ENCODE measurements at regions not wholly inside any gene's neighbourhood (a gene's known extent, or its start where the extent isn't known, plus 50 kb on each side); places are given as distances from the start of the nearest gene placed in this dataset.

GRCh38 chr10:121260377-121260776 is 337.9 kb downstream of the FGFR2 start:
- no peak for TF ChIP-seq CTCF (IDR thresholded peaks at IDR 0.05; ENCODE audit: extremely low read depth, insufficient read depth, missing control alignments)
- in situ Hi-C loops (cut with MboI; ENCODE audit: low pct_unique_long_range_greater_than_20kb, low sequenced_read_pairs, unreplicated experiment), result no loop called here
- no peak for DNase-seq (ENCODE audit: low spot score)

GRCh38 chr10:121261665-121262064 is 336.6 kb downstream of the FGFR2 start:
- TF ChIP-seq CTCF (IDR thresholded peaks at IDR 0.05; ENCODE audit: extremely low read depth, insufficient read depth, missing control alignments), result no peak
- no peak for DNase-seq (ENCODE audit: low spot score)
- in situ Hi-C loops (cut with MboI; ENCODE audit: low pct_unique_long_range_greater_than_20kb, low sequenced_read_pairs, unreplicated experiment), result no loop called here

- TF ChIP-seq CTCF (IDR thresholded peaks at IDR 0.05; ENCODE audit: extremely low read depth, insufficient read depth, missing control alignments), result no peak
- in situ Hi-C loops (cut with MboI; ENCODE audit: low pct_unique_long_range_greater_than_20kb, low sequenced_read_pairs, unreplicated experiment), result no loop called here
- DNase-seq (ENCODE audit: low spot score), result no peak
These were observed 335.3 kb downstream of the FGFR2 start for GRCh38 chr10:121262774-121263430.

- no peak for TF ChIP-seq CTCF (IDR thresholded peaks at IDR 0.05; ENCODE audit: extremely low read depth, insufficient read depth, missing control alignments)
- in situ Hi-C loops (cut with MboI; ENCODE audit: low pct_unique_long_range_greater_than_20kb, low sequenced_read_pairs, unreplicated experiment), result no loop called here
- no peak for DNase-seq (ENCODE audit: low spot score)
These were observed 334.8 kb downstream of the FGFR2 start for GRCh38 chr10:121263431-121263783.

- in situ Hi-C loops (cut with MboI; ENCODE audit: low pct_unique_long_range_greater_than_20kb, low sequenced_read_pairs, unreplicated experiment), result no loop called here
- DNase-seq (ENCODE audit: low spot score), result no peak
- no peak for TF ChIP-seq CTCF (IDR thresholded peaks at IDR 0.05; ENCODE audit: extremely low read depth, insufficient read depth, missing control alignments)
These were observed 332.7 kb downstream of the FGFR2 start for GRCh38 chr10:121265360-121266123.

- no peak for TF ChIP-seq CTCF (IDR thresholded peaks at IDR 0.05; ENCODE audit: extremely low read depth, insufficient read depth, missing control alignments)
- in situ Hi-C loops (cut with MboI; ENCODE audit: low pct_unique_long_range_greater_than_20kb, low sequenced_read_pairs, unreplicated experiment), result no loop called here
- DNase-seq (ENCODE audit: low spot score), result no peak
These were observed 331.9 kb downstream of the FGFR2 start for GRCh38 chr10:121266370-121266769.
